ENCODE measurements at regions not wholly inside any gene's neighbourhood (a gene's known extent, or its start where the extent isn't known, plus 50 kb on each side); places are given as distances from the start of the nearest gene placed in this dataset.

GRCh38 chr16:55102077-55102476 lies 171.4 kb downstream of the IRX5 start:
- no peak for TF ChIP-seq POLR2A (IDR thresholded peaks at IDR 0.05)
- TF ChIP-seq CTCF (IDR thresholded peaks at IDR 0.05) = no peak
- TF ChIP-seq POLR2AphosphoS5 (IDR thresholded peaks at IDR 0.05) = no peak
